Uterus (tissue), 3 donors: ENCODE measurements at regions not wholly inside any gene's neighbourhood (a gene's known extent, or its start where the extent isn't known, plus 50 kb on each side); places are given as distances from the start of the nearest gene placed in this dataset.

Experiments used
- DNase-seq, 2 donors: peaks; one replicate each; pipeline ENCODE4 v3.0.0-alpha.2; 2019 to 2020
- H3K27ac ChIP-seq, 2 donors: fragments of 200-600 bp; sonication (generic); 1 replicate in 1 of 2; 2 replicates in 1 of 2; pipeline ENCODE4 v1.5.1; 2016 to 2018
- H3K27me3 ChIP-seq, 2 donors: fragments of 200-600 bp; sonication (generic); one replicate each; pipeline ENCODE4 v1.5.1; 2018 to 2019; ENCODE audit warnings: control low read depth in 1 of 2
- H3K36me3 ChIP-seq, 2 donors: fragments of 200-600 bp; sonication (generic); one replicate each; pipeline ENCODE4 v1.5.1; 2019; ENCODE audit warnings: control low read depth in 1 of 2
- H3K4me1 ChIP-seq, 2 donors: fragments of 200-600 bp; sonication (generic); one replicate each; pipeline ENCODE4 v1.5.1; 2018 to 2019; ENCODE audit warnings: control low read depth in 1 of 2
- H3K4me3 ChIP-seq, 2 donors: fragments of 200-600 bp; sonication (generic); 1 replicate in 1 of 2; 2 replicates in 1 of 2; pipeline ENCODE4 v1.5.1; 2018 to 2019; ENCODE audit warnings: mild to moderate bottlenecking in 1 of 2
- H3K9me3 ChIP-seq, 2 donors: fragments of 200-600 bp; sonication (generic); one replicate each; pipeline ENCODE4 v1.5.1; 2019; ENCODE audit warnings: control low read depth in 1 of 2
- CTCF ChIP-seq, 4 experiments: fragments of 200-600 bp in 2 of 4; fragments of 450-650 bp in 2 of 4; sonication (generic) in 2 of 4; IDR thresholded peaks; one replicate each; pipeline ENCODE4 v1.5.1; 2016 to 2019; ENCODE audit warnings: antibody characterized with exemption in 4 of 4, mild to moderate bottlenecking in 2 of 4, moderate library complexity in 1 of 4
- POLR2A ChIP-seq, 2 donors: fragments of 450-650 bp; IDR thresholded peaks; one replicate each; pipeline ENCODE4 v1.6.1; 2016; ENCODE audit warnings: antibody characterized with exemption in 2 of 2, mild to moderate bottlenecking in 1 of 2, moderate library complexity in 1 of 2
- intact Hi-C: fragments of 100-400 bp; cut with DNase I; formaldehyde crosslinking; loops from one replicate; pipeline ENCODE4 v1.15.1; 2023; ENCODE audit warnings: low total_unique reads
- donor health status: DM: yes; HTN: yes; CAD: no.

GRCh38 chr10:36345807-36346206 is 703.7 kb upstream of the FZD8 start:
- TF ChIP-seq POLR2A (IDR thresholded peaks at IDR 0.05) (no peak), CTCF (IDR thresholded peaks at IDR 0.05) (no peak)
- no peak overlapping the region for H3K4me3 ChIP-seq
- DNase-seq, result no peak
- no peaks in the 10 kb centered on the region for H3K27me3 ChIP-seq
- H3K9me3 ChIP-seq, result no peaks in the 10 kb centered on the region
- intact Hi-C loops, result no loop called here
- no peaks in the 10 kb centered on the region for H3K36me3 ChIP-seq
- no peak overlapping the region for H3K27ac ChIP-seq
- H3K4me1 ChIP-seq, result no peaks in the 10 kb centered on the region

GRCh38 chr10:36345175-36345533 is 703.1 kb upstream of the FZD8 start:
- Histone ChIP-seq H3K36me3 (no peaks in the 10 kb centered on the region), H3K4me1 (no peaks in the 10 kb centered on the region), H3K9me3 (no peaks in the 10 kb centered on the region), H3K4me3 (no peak overlapping the region), H3K27ac (no peak overlapping the region), H3K27me3 (no peaks in the 10 kb centered on the region)
- intact Hi-C loops, result no loop called here
- TF ChIP-seq POLR2A (IDR thresholded peaks at IDR 0.05), result no peak
- TF ChIP-seq CTCF (IDR thresholded peaks at IDR 0.05), result no peak
- DNase-seq, result no peak

- Histone ChIP-seq H3K9me3 (no peaks in the 10 kb centered on the region), H3K36me3 (no peaks in the 10 kb centered on the region), H3K27ac (no peak overlapping the region), H3K4me3 (no peak overlapping the region), H3K4me1 (no peaks in the 10 kb centered on the region), H3K27me3 (no peaks in the 10 kb centered on the region)
- intact Hi-C loops, result no loop called here
- TF ChIP-seq CTCF (IDR thresholded peaks at IDR 0.05) (no peak), POLR2A (IDR thresholded peaks at IDR 0.05) (no peak)
- DNase-seq, result no peak
Measured at GRCh38 chr10:36344240-36345174, 702.4 kb upstream of the FZD8 start.

GRCh38 chr10:36342781-36343180 is 700.7 kb upstream of the FZD8 start:
- H3K4me3 ChIP-seq, result no peak overlapping the region
- TF ChIP-seq POLR2A (IDR thresholded peaks at IDR 0.05), result no peak
- TF ChIP-seq CTCF (IDR thresholded peaks at IDR 0.05), result no peak
- H3K4me1 ChIP-seq, result no peaks in the 10 kb centered on the region
- DNase-seq, result no peak
- intact Hi-C loops, result no loop called here
- no peak overlapping the region for H3K27ac ChIP-seq
- no peaks in the 10 kb centered on the region for H3K9me3 ChIP-seq
- no peaks in the 10 kb centered on the region for H3K36me3 ChIP-seq
- H3K27me3 ChIP-seq, result no peaks in the 10 kb centered on the region

GRCh38 chr10:36341471-36341870 is 699.4 kb upstream of the FZD8 start:
- Histone ChIP-seq H3K27me3 (no peaks in the 10 kb centered on the region), H3K27ac (no peak overlapping the region), H3K36me3 (no peaks in the 10 kb centered on the region), H3K4me3 (no peak overlapping the region), H3K4me1 (no peaks in the 10 kb centered on the region), H3K9me3 (no peaks in the 10 kb centered on the region)
- DNase-seq, result no peak
- intact Hi-C loops, result no loop called here
- TF ChIP-seq POLR2A (IDR thresholded peaks at IDR 0.05), result no peak
- TF ChIP-seq CTCF (IDR thresholded peaks at IDR 0.05), result no peak
